Stimulated activated naive CD8-positive, alpha-beta T cell treated with anti-CD3 and anti-CD28 coated beads, Interleukin-15, Interleukin-2, amounts not matched to agents 100 ng/mL and 50 ng/mL, for 24 hours (primary cell): ENCODE measurements at regions not wholly inside any gene's neighbourhood (a gene's known extent, or its start where the extent isn't known, plus 50 kb on each side); places are given as distances from the start of the nearest gene placed in this dataset.
"Not testable (repeated sequence)": the region's sequence is repeated elsewhere in the genome, so short reads cannot be mapped to it uniquely, and the experiment has no call there.

ENCODE experiments used
- H3K27ac Mint-ChIP-seq: one replicate; pipeline ENCODE4 v1.8.0; 2021; ENCODE audit warnings: mild to moderate bottlenecking, mixed read lengths
- H3K27me3 Mint-ChIP-seq: one replicate; pipeline ENCODE4 v1.8.0; 2021; ENCODE audit warnings: mixed read lengths
- H3K36me3 Mint-ChIP-seq: one replicate; pipeline ENCODE4 v1.8.0; 2021; ENCODE audit warnings: low read depth, mixed read lengths
- H3K4me1 Mint-ChIP-seq: one replicate; pipeline ENCODE4 v1.8.0; 2021; ENCODE audit warnings: low read depth, mixed read lengths
- H3K4me3 Mint-ChIP-seq: one replicate; pipeline ENCODE4 v1.8.0; 2021; ENCODE audit warnings: mild to moderate bottlenecking, mixed read lengths
- H3K9me3 Mint-ChIP-seq: one replicate; pipeline ENCODE4 v1.8.0; 2021; ENCODE audit warnings: mixed read lengths

DNA sequence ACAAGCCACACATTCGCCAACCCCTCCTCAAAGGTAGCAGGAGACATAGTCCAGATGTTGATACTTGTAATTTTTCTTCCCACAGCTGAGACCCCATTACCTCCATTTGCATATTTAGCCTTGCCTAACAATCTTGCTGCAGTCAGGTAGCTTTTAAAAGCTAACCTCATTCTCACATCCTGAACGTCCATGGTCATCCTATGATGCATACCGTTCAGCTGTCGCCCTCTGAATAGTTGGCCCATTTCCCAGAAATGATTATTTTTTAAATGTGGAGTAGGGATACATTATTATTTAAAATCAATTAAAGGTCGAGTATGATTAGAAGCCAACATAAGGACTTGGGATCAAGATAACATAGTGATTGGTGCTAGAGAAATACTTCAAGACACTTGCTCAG lies 165.0 kb downstream of the MEX3B start:
- no peaks in the 10 kb centered on the region for H3K4me1 Mint-ChIP-seq
- no peaks in the 10 kb centered on the region for H3K9me3 Mint-ChIP-seq
- H3K4me3 Mint-ChIP-seq, result no peak overlapping the region
- H3K36me3 Mint-ChIP-seq, result no peaks in the 10 kb centered on the region
- no peak overlapping the region for H3K27ac Mint-ChIP-seq
- no peaks in the 10 kb centered on the region for H3K27me3 Mint-ChIP-seq

DNA sequence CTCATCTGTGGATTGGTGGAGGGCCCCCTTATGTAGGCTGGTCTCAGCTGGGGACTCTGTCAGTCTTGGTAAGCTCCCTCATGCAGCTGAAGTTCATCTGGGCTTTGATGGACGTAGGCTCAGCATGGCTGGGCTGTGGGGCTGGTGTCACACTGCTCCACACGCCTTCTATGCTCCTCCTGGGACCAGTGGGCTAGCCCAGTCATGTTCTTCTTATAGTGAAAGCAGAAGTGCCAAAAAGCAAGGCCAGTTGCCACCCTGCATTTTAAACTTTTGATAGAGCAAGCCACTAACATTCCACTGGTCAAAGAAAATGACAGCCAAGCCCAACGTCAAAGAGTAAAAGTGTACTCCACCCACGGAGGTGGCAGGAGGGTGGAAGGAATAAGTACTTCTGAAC lies 165.5 kb downstream of the MEX3B start:
- no peaks in the 10 kb centered on the region for H3K9me3 Mint-ChIP-seq
- no peak overlapping the region for H3K27ac Mint-ChIP-seq
- no peaks in the 10 kb centered on the region for H3K4me1 Mint-ChIP-seq
- H3K27me3 Mint-ChIP-seq, result no peaks in the 10 kb centered on the region
- no peaks in the 10 kb centered on the region for H3K36me3 Mint-ChIP-seq
- H3K4me3 Mint-ChIP-seq, result no peak overlapping the region

DNA sequence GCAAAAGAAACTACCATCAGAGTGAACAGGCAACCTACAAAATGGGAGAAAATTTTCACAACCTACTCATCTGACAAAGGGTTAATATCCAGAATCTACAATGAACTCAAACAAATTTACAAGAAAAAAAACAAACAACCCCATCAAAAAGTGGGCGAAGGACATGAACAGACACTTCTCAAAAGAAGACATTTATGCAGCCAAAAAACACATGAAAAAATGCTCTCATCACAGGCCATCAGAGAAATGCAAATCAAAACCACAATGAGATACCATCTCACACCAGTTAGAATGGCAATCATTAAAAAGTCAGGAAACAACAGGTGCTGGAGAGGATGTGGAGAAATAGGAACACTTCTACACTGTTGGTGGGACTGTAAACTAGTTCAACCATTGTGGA lies 170.1 kb downstream of the MEX3B start:
- not testable (repeated sequence) for H3K27ac Mint-ChIP-seq, H3K9me3 Mint-ChIP-seq, H3K4me1 Mint-ChIP-seq

DNA sequence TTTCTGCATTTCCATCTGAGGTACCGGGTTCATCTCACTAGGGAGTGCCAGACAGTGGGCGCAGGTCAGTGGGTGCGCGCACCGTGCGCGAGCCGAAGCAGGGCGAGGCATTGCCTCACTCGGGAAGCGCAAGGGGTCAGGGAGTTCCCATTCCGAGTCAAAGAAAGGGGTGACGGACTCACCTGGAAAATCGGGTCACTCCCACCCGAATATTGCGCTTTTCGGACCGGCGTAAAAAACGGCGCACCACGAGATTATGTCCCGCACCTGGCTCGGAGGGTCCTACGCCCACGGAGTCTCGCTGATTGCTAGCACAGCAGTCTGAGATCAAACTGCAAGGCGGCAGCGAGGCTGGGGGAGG lies 175.1 kb downstream of the MEX3B start:
- not testable (repeated sequence) for H3K36me3 Mint-ChIP-seq, H3K27ac Mint-ChIP-seq, H3K9me3 Mint-ChIP-seq, H3K27me3 Mint-ChIP-seq, H3K4me3 Mint-ChIP-seq, H3K4me1 Mint-ChIP-seq

More for the DNA sequence above, 170.1 kb downstream of the MEX3B start:
- not testable (repeated sequence) for H3K36me3 Mint-ChIP-seq, H3K27me3 Mint-ChIP-seq, H3K4me3 Mint-ChIP-seq

DNA sequence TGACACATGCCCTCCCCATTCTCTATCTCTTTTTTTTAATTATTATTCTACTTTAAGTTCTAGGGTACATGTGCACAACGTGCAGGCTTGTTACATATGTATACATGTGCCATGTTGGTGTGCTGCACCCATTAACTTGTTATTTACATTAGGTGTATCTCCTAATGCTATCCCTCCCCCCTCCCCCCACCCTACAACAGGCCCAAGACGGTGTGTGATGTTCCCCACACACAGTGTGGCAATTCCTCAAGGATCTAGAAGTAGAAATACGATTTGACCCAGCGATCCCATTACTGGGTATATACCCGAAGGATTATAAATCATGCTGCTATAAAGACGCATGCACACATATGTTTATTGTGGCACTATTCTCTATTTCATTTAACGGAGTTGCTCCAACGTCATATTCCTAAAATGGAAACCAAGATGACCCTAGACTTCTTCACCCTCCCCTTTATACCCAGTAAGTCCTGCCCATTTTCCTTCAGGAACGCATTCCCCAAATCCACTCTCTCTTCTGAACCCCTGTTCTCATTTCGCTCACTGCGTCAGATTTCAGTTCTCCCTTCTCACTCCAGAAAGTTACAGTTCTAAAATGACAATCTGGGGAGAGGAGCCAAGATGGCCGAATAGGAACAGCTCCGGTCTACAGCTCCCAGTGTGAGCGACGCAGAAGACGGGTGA lies 175.6 kb downstream of the MEX3B start:
- not testable (repeated sequence) for H3K27ac Mint-ChIP-seq, H3K4me3 Mint-ChIP-seq, H3K36me3 Mint-ChIP-seq, H3K4me1 Mint-ChIP-seq, H3K9me3 Mint-ChIP-seq, H3K27me3 Mint-ChIP-seq

DNA sequence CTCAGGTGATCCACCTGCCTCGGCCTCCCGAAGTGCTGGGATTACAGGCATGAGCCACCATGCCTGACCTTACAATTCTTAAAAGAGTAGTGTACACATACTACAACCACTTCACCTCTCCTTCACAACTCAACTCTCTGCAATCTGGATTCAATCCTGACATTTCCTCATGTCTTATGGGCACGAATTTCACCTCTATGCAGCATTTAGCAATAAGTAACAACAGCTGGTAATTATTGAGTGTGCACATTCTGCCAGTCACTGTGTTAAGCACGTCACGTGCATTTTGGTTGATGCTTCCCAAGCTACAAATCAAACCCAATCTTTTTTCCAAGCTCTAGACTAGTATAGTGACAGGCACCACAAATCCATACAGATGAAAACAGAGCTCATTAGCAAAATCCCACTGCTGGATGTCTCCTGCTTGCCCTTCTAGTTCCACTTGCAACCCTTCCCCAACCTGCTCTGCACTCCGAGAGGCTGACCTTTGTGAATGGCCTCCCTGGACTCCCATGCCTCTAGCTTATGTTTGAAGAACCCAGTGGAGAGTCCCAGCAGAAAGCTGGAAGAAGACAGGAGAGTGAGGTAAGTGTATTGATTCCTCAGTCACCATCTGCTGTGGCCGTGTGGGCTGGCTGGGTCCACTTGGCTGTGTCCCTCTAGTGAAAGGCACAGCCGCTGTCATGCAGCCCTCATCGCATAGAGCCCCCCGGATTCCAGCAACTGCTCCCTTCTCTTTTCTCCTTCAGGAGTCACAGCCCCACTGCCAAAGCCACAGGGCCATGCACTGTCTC lies 176.5 kb downstream of the MEX3B start:
- Mint-ChIP-seq H3K27me3 (peaks cover 5% of the 10 kb centered on the region), H3K36me3 (no peaks in the 10 kb centered on the region), H3K27ac (no peak overlapping the region), H3K9me3 (no peaks in the 10 kb centered on the region), H3K4me1 (no peaks in the 10 kb centered on the region), H3K4me3 (no peak overlapping the region)

DNA sequence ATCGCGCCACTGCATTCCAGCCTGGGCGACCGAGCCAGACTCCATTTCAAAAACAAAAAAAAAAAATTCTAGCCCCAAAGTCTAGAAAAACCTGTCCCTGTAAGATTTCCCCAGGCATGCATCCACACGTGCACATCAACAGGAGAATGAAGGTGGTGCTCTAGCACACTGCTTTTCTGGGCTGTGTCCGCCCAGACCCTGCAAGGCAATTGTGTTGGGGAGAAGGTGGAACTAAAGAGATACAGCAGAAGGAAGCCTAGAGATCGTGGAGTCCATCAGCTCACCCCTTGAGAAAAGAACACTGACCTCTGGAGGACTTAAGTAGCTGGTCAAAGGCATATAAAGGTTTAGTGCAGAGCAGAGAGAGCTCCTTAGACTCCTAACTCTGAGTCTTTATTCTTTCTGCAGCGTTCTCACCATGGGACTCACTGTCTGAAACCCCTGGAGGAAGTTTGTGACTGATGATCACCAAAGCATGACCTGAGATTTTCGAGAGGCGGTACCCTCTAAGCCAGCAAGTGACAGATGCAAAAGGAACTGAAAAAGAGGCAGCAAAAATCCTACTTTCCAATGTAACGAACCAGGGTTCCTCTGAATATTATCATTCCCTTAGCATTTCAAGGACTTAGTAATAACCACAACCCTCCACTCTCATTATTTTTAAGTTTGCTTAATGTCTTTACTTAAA lies 179.8 kb downstream of the MEX3B start:
- H3K36me3 Mint-ChIP-seq, result no peaks in the 10 kb centered on the region
- H3K9me3 Mint-ChIP-seq, result no peaks in the 10 kb centered on the region
- no peak overlapping the region for H3K4me3 Mint-ChIP-seq
- H3K27me3 Mint-ChIP-seq, result peaks cover 5% of the 10 kb centered on the region
- H3K4me1 Mint-ChIP-seq, result no peaks in the 10 kb centered on the region
- H3K27ac Mint-ChIP-seq, result no peak overlapping the region

DNA sequence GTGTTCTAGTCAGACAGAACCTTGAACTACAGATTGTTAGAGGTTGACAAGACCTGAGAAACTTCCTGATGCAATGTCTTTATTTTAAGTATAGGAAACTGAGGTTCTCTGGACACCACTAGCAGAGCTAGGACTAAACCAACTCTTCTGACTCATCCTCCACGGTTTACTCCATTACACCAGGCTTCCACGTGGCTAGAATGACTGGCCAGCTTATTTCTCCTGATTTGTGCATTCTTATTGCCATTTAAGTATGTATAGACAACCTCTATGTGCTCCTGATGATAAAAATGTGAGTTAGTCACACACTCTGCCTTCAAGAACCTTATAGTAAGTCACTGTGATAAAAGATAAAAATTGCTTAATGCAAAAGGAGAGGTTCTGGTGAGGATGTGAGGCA lies 182.7 kb downstream of the MEX3B start:
- no peaks in the 10 kb centered on the region for H3K36me3 Mint-ChIP-seq
- peaks cover 3% of the 10 kb centered on the region for H3K27me3 Mint-ChIP-seq
- H3K27ac Mint-ChIP-seq, result no peak overlapping the region
- H3K9me3 Mint-ChIP-seq, result no peaks in the 10 kb centered on the region
- H3K4me3 Mint-ChIP-seq, result no peak overlapping the region
- H3K4me1 Mint-ChIP-seq, result no peaks in the 10 kb centered on the region

DNA sequence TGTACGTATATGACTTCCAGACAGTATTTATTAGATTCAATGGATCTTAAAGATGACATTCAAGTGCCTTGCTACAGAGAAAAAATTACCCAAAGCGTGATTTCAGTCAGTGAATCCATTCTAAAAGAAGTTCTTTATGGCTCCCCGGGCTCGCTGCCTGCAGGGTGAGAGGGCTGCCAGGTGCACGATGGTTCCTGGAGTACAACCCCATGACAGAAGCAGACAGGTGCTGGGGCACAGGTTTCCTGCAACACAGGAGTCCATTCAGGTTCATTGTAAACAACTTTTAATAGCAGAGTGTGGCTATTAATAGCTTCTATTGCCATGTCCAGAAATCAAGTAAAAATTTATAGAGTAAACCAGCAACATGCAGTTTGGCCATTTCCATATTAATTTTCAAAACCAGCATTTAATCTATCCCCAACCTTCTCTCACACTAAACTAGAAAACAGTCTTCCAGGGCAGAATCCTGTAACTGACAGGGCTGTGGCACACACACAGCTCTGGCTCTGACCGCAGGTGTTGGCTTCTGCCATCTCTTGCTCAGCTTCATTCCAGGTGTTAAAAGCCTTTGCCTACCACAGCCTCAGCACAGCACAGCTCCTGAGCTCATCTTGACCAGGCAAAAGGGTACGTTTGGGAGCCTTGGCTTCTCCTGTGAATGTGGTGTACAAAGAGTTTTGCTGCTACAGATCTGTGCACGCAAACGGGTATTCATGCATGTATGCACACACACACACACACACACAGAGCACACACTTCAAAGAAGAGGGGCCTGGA lies 185.9 kb downstream of the MEX3B start:
- Mint-ChIP-seq H3K9me3 (no peaks in the 10 kb centered on the region), H3K36me3 (no peaks in the 10 kb centered on the region), H3K27me3 (no peaks in the 10 kb centered on the region), H3K4me3 (no peak overlapping the region), H3K27ac (no peak overlapping the region), H3K4me1 (no peaks in the 10 kb centered on the region)

DNA sequence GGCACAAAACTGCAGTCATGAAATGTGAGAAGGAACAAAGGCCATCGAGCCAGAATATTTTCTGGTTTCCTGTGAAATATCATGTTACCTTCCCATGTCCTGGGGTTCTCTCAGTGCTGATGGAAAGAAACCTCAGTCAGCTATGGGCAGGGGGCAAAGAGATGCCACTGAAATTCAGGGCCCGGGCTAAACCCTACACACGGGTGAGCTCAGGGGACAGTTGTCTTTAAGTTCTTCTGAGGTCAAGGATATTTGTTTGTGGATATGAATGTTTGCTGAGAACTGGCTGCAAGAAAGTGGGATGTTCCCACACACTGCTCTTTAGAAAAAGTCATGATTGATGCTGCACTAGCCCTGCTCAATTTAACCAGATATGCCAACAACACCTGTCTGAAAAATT lies 187.2 kb downstream of the MEX3B start:
- Mint-ChIP-seq H3K4me3 (no peak overlapping the region), H3K36me3 (no peaks in the 10 kb centered on the region), H3K4me1 (no peaks in the 10 kb centered on the region), H3K9me3 (no peaks in the 10 kb centered on the region), H3K27me3 (no peaks in the 10 kb centered on the region), H3K27ac (no peak overlapping the region)

DNA sequence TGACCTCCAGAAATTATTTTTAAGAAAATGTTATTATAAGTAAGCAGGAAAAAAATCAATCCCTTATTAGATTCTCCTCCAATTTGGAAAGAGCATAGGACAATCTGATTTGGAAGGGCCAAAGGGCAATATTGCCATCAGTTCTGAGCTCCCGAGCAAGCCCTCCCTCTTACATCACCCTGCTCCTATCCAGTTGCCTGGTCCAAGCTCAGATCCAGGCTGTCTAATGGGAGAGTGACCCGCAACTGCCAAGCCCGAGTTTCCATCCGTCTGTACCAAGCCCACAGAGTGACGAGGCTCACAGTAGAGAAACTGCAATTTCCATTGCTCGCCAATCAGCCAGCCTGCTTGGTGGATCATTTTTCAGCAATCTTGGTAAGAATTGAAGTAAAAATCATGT lies 187.7 kb downstream of the MEX3B start:
- Mint-ChIP-seq H3K9me3 (no peaks in the 10 kb centered on the region), H3K4me3 (no peak overlapping the region), H3K36me3 (no peaks in the 10 kb centered on the region), H3K27me3 (no peaks in the 10 kb centered on the region), H3K4me1 (no peaks in the 10 kb centered on the region), H3K27ac (no peak overlapping the region)

DNA sequence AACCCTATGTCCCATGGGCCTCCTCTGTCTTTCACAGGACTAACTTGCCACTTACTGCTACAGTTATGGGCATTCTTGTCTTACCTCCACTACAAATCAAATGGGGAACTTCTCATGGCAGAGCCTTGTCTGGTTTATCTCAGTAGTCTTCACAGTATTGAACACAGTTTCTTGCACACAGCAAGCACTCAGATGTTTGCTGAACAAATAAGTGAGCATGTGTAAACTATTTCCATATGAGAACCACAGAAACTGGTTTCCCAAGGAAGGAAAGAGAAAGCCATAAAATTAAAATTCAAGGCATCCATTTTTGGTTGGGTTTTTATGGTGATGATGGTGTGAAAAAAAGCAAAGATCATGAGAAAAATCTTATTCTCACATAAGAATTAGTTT lies 189.2 kb downstream of the MEX3B start:
- Mint-ChIP-seq H3K4me1 (no peaks in the 10 kb centered on the region), H3K27ac (no peak overlapping the region), H3K4me3 (no peak overlapping the region), H3K36me3 (no peaks in the 10 kb centered on the region), H3K27me3 (no peaks in the 10 kb centered on the region), H3K9me3 (no peaks in the 10 kb centered on the region)

DNA sequence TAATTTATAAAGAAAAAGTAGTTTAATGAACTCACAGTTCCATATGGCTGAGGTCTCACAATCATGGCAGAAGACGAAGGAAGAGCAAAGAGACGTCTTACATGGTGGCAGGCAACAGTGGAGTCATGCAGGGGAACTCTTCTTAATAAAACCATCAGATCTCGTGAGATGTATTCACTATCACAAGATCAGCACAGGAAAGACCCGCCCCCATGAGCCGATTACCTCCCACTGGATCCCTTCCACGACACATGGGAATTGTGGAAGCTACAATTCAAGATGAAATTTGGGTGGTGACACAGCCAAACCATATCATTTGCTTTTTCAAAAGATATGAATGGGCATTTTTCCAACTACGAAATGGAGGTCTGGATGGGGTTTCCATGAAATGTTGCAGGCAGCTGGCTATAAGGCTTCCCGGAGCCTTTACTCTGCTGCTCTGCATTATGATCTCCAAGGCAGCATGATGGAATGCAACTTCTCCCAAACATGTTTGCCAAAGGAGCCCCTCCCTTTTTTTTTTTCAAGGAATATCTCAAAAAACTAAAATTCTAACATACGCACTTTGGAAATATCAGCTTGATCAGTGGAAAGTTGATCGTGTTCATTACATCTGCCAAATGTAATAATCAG lies 189.7 kb downstream of the MEX3B start:
- H3K4me1 Mint-ChIP-seq, result no peaks in the 10 kb centered on the region
- H3K27ac Mint-ChIP-seq, result no peak overlapping the region
- no peak overlapping the region for H3K4me3 Mint-ChIP-seq
- H3K9me3 Mint-ChIP-seq, result no peaks in the 10 kb centered on the region
- H3K27me3 Mint-ChIP-seq, result no peaks in the 10 kb centered on the region
- H3K36me3 Mint-ChIP-seq, result no peaks in the 10 kb centered on the region

DNA sequence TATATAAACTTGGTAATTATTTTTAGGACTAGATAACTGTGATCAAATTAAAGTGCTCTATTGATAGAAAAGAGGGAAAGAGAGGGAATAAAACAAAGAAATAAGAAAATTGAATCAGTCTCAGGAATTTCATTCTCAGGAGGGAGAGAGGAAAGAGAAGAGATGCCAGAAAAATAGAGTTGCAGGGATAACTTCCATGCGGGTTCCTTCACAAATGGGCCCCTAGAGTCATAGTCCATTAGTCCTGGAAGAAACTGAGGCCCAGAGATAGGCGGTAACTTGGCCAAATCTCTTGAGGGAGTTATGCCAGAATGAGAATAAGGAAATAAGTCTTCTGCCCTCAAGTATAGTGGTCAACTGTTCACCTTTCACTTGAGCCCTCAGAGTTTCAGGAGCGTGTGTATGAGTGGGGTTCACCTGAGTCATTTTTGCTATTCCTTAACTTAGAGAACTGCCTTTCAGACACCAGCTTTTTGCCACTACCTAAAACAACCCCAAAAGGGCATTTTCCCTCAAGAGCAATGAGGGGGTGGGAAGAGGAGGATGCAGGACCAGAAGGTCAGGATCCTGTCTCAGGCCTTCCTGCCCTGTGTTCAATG lies 192.6 kb downstream of the MEX3B start:
- Mint-ChIP-seq H3K36me3 (no peaks in the 10 kb centered on the region), H3K4me1 (no peaks in the 10 kb centered on the region), H3K27me3 (no peaks in the 10 kb centered on the region), H3K9me3 (no peaks in the 10 kb centered on the region), H3K4me3 (no peak overlapping the region), H3K27ac (no peak overlapping the region)
